Calu3 (cell line): ENCODE measurements at regions not wholly inside any gene's neighbourhood (a gene's known extent, or its start where the extent isn't known, plus 50 kb on each side); places are given as distances from the start of the nearest gene placed in this dataset.

Experiments
- BruUV-seq: library from RNA; stranded (reverse); fragments of 400-500 nt; replicated peaks from 2 replicates; lab custom pipeline; 2021; lab: Mats Ljungman, UMichigan
- CTCF ChIA-PET: fragments of 300-600 bp; sonication (Branson Sonifier 250); formaldehyde crosslinking; loops from one replicate; lab custom pipeline; 2022; ENCODE audit warnings: antibody characterized with exemption; lab: Charles Lee
- DNase-seq: peaks from one replicate; pipeline ENCODE4 v3.0.0; 2022
- H3K27ac Mint-ChIP-seq: one replicate; pipeline ENCODE4 v1.8.0; 2022; ENCODE audit warnings: mixed read lengths; ENCODE audit not compliant: unreplicated experiment
- H3K27me3 Mint-ChIP-seq: one replicate; pipeline ENCODE4 v1.8.0; 2022; ENCODE audit warnings: mixed read lengths; ENCODE audit not compliant: unreplicated experiment
- H3K36me3 Mint-ChIP-seq: one replicate; pipeline ENCODE4 v1.8.0; 2022; ENCODE audit warnings: mild to moderate bottlenecking, moderate library complexity, mixed read lengths; ENCODE audit not compliant: insufficient read depth, unreplicated experiment
- H3K4me1 Mint-ChIP-seq: one replicate; pipeline ENCODE4 v1.8.0; 2022; ENCODE audit warnings: mild to moderate bottlenecking, low read depth, mixed read lengths; ENCODE audit not compliant: unreplicated experiment
- H3K4me3 Mint-ChIP-seq: one replicate; pipeline ENCODE4 v1.8.0; 2022; ENCODE audit warnings: mild to moderate bottlenecking, low read depth, moderate library complexity, mixed read lengths; ENCODE audit not compliant: unreplicated experiment
- H3K9me3 Mint-ChIP-seq: one replicate; pipeline ENCODE4 v1.8.0; 2022; ENCODE audit warnings: low read depth, mixed read lengths; ENCODE audit not compliant: unreplicated experiment
- intact Hi-C: fragments of 100-400 bp; cut with micrococcal nuclease; formaldehyde crosslinking; loops from one replicate; pipeline ENCODE4 v1.10.0; 2022; ENCODE audit not compliant: unreplicated experiment
- TF ChIP-seq, protein P1 (sequence below): fragments of 200-600 bp; IDR thresholded peaks from one replicate; pipeline ENCODE4 v1.8.0; 2022; ENCODE audit warnings: antibody characterized with exemption; ENCODE audit not compliant: unreplicated experiment

- CTCF ChIA-PET = no interaction called here
- Mint-ChIP-seq H3K4me1 (no peaks in the 10 kb centered on the region), H3K36me3 (no peaks in the 10 kb centered on the region)
Observed at GRCh38 chr2:88868861-88869260, 177.4 kb downstream of the RPIA start.

GRCh38 chr2:88870267-88870839 lies 178.9 kb downstream of the RPIA start:
- CTCF ChIA-PET = no interaction called here
- Mint-ChIP-seq H3K4me3 (no peak overlapping the region), H3K9me3 (no peaks in the 10 kb centered on the region), H3K27ac (no peak overlapping the region), H3K27me3 (peaks cover 34% of the 10 kb centered on the region), H3K4me1 (no peaks in the 10 kb centered on the region), H3K36me3 (no peaks in the 10 kb centered on the region)
- no peak for DNase-seq
- intact Hi-C loops = loop anchor here (5.0 kb wide), 1 partner anchor 38 kb away; no protein-coding TSS in a partner anchor
- TF ChIP-seq, protein P1, sequence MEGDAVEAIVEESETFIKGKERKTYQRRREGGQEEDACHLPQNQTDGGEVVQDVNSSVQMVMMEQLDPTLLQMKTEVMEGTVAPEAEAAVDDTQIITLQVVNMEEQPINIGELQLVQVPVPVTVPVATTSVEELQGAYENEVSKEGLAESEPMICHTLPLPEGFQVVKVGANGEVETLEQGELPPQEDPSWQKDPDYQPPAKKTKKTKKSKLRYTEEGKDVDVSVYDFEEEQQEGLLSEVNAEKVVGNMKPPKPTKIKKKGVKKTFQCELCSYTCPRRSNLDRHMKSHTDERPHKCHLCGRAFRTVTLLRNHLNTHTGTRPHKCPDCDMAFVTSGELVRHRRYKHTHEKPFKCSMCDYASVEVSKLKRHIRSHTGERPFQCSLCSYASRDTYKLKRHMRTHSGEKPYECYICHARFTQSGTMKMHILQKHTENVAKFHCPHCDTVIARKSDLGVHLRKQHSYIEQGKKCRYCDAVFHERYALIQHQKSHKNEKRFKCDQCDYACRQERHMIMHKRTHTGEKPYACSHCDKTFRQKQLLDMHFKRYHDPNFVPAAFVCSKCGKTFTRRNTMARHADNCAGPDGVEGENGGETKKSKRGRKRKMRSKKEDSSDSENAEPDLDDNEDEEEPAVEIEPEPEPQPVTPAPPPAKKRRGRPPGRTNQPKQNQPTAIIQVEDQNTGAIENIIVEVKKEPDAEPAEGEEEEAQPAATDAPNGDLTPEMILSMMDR = no peak
- BruUV-seq = no TSS peak

More at GRCh38 chr2:88868861-88869260, 177.4 kb downstream of the RPIA start:
- no peak overlapping the region for H3K4me3 Mint-ChIP-seq
- no peak overlapping the region for H3K27ac Mint-ChIP-seq
- BruUV-seq = no TSS peak
- no peaks in the 10 kb centered on the region for H3K9me3 Mint-ChIP-seq
- peaks cover 49% of the 10 kb centered on the region for H3K27me3 Mint-ChIP-seq
- no peak for DNase-seq
- intact Hi-C loops = no loop called here
- TF ChIP-seq, protein P1 = no peak

DNA sequence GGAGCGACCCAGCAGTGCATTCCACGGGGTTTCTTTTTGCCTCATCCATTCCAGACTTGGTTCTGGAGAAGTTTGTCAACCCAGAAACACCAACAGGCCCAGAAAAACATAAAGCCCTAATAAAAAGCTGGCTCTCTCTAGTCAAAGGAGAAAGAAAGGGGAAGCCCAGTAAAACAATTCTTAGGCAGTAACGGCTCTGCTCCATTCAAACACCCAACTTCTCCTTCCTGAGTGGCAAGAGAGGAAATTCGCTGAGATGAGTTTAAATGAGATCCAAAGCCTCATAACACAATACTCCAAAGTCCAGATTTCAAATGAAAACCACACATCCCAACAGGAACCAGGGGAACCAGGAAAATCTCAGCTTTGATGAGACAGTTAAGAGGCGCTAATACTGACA lies 179.9 kb downstream of the RPIA start:
- H3K4me1 Mint-ChIP-seq = no peaks in the 10 kb centered on the region
- no peak overlapping the region for H3K4me3 Mint-ChIP-seq
- intact Hi-C loops = loop anchor here (5.0 kb wide), 1 partner anchor 39 kb away; no protein-coding TSS in a partner anchor
- H3K9me3 Mint-ChIP-seq = no peaks in the 10 kb centered on the region
- no peaks in the 10 kb centered on the region for H3K36me3 Mint-ChIP-seq
- TF ChIP-seq, protein P1 = no peak
- no peak for DNase-seq
- CTCF ChIA-PET = interaction anchor here (0.6 kb wide), 1 partner anchor 116 kb away, joined by 3 read pairs; no protein-coding TSS in a partner anchor
- H3K27me3 Mint-ChIP-seq = peaks cover 31% of the 10 kb centered on the region
- BruUV-seq = no TSS peak
- no peak overlapping the region for H3K27ac Mint-ChIP-seq

DNA sequence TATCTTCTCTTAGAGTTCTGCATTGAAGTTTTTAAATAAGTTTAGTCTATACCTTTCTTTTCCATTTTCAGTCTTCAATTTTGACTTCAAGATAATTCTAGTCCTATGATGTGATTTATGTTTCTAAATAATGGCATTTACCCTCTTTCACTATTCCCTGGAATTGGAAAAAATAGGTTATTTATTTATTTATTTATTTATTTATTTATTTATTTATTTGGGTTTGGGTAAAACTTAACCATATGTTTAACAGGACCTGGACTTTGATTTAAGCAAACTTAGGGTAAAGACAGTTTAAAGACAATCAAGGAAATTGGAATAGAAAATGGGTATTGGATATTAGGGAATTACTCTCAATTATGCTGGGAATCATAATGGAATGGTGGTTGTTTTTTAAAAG lies 182.1 kb downstream of the RPIA start:
- DNase-seq = no peak
- Mint-ChIP-seq H3K27ac (no peak overlapping the region), H3K4me3 (no peak overlapping the region), H3K4me1 (no peaks in the 10 kb centered on the region), H3K9me3 (no peaks in the 10 kb centered on the region), H3K36me3 (no peaks in the 10 kb centered on the region), H3K27me3 (peaks cover 48% of the 10 kb centered on the region)
- intact Hi-C loops = loop anchor here (2.0 to 5.0 kb wide), 2 partner anchors 41 to 45 kb away; no protein-coding TSS in a partner anchor
- TF ChIP-seq, protein P1 = no peak
- BruUV-seq = no TSS peak
- CTCF ChIA-PET = no interaction called here
